ENCODE measurements at regions not wholly inside any gene's neighbourhood (a gene's known extent, or its start where the extent isn't known, plus 50 kb on each side); places are given as distances from the start of the nearest gene placed in this dataset.
"Not testable (repeated sequence)": the region's sequence is repeated elsewhere in the genome, so short reads cannot be mapped to it uniquely, and the experiment has no call there.

DNA sequence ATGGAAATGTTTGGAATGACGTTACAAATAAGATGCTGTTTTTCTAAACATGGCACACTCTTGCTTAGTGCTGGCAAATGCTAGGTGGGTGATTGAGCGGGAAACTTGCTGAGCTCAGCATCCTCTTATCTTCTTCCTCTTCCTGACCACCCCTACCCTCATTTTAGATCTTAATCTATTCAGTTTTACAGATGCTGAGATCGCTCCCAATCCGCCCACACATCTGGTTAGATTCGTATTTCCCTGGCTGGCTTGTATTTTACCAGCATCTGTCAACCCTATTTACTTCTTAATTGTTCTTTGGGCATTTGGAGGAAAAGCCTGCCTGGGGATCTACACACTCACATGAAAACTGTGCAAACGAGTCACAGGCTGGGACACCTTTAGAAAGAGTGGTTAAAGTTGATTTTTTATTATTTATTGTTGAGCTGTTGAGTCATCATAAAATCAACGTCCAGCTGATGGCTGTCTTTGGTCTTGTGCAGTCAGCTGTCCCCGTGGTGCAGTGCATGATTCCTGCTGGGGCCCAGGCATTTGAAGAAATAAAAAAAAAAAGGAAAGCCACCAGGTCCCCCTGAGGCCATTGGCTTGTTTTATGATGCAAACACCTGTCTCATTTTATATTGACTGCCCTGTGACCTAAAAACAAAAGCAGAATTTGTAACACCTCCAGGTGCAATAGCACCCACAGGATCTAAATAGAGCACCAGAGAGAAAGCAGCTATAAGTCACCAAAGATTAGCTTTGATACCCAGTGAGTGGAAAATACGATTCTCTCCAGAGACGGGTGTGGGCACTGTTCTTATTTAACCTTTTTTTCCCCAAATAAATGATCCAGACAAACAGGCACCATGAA is 258.6 kb downstream of the HS3ST3B1 start:
- Mint-ChIP-seq H3K27me3 (ENCODE audit: low read depth) (no peaks in the 10 kb centered on the region), H3K36me3 (ENCODE audit: low read depth) (no peaks in the 10 kb centered on the region), H3K9me3 (no peaks in the 10 kb centered on the region), H3K4me3 (no peak overlapping the region), H3K4me1 (ENCODE audit: low read depth) (peaks cover 9% of the 10 kb centered on the region), H3K27ac (no peak overlapping the region)
- no peak for DNase-seq (ENCODE audit: low spot score)

DNA sequence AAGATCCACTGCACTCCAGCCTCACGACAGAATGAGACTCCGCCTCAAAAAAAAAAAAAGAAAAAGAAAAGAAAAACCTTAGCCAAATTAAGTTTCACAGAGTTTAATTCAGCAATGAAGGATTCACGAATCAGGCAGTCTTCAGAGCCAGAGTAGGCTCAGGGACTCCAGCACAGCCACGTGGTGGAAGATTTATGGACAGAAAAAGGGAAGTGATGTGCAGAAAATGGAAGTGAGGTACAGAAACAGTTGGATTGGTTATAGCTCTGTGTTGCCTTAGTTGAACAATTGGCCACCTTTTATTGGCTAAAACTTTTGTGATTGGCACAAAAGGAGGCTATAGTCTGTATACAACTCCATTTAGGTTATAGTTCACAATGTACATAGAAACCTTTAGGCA is 256.6 kb downstream of the HS3ST3B1 start:
- Mint-ChIP-seq H3K36me3 (ENCODE audit: low read depth) (no peaks in the 10 kb centered on the region), H3K4me1 (ENCODE audit: low read depth) (peaks cover 9% of the 10 kb centered on the region), H3K4me3 (no peak overlapping the region), H3K27ac (no peak overlapping the region), H3K9me3 (no peaks in the 10 kb centered on the region), H3K27me3 (ENCODE audit: low read depth) (no peaks in the 10 kb centered on the region)
- DNase-seq (ENCODE audit: low spot score): no peak

DNA sequence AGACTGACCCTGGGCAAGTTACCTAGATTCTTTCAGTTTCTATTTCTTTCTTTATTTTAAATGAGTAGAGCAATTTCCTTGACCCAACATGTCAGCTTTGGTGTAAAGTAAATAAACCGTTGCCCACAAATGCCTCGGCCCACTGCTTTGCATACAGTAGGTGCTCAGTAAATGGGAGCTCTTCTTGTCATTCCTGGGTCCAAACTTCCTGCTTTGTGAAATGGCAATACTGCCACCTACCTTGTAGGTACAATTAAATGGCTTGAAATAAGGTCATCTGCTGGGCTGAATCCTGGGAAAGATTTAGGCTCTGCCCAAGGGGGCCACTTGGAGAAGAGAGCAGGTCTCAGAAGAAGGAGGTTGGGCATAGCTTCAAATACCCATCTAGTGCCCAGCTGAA is 253.0 kb downstream of the HS3ST3B1 start:
- H3K9me3 Mint-ChIP-seq: no peaks in the 10 kb centered on the region
- H3K4me1 Mint-ChIP-seq (ENCODE audit: low read depth): no peaks in the 10 kb centered on the region
- DNase-seq (ENCODE audit: low spot score): no peak
- no peaks in the 10 kb centered on the region for H3K27me3 Mint-ChIP-seq (ENCODE audit: low read depth)
- H3K4me3 Mint-ChIP-seq: no peak overlapping the region
- no peak overlapping the region for H3K27ac Mint-ChIP-seq
- no peaks in the 10 kb centered on the region for H3K36me3 Mint-ChIP-seq (ENCODE audit: low read depth)

DNA sequence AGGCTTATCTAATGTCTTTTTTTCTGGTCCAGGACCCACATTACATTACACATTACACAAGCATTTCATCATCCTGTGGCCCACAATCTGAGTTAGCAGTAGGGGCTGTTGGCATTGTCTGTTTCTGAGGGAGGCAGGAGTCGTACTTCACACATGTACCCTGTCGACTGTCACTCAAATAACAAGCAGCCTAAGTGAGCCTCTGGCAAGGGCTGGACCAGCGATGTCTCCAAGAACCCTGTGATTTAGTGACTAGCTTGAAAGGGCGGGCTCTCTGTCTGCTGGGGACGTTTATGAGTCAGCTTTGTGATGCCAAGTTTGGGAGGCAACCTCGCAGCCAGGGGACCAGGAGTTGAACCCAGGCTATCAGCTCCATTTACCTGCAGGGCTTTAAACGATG is 251.4 kb downstream of the HS3ST3B1 start:
- no peaks in the 10 kb centered on the region for H3K27me3 Mint-ChIP-seq (ENCODE audit: low read depth)
- no peak overlapping the region for H3K4me3 Mint-ChIP-seq
- H3K4me1 Mint-ChIP-seq (ENCODE audit: low read depth): no peaks in the 10 kb centered on the region
- no peak for DNase-seq (ENCODE audit: low spot score)
- no peaks in the 10 kb centered on the region for H3K9me3 Mint-ChIP-seq
- no peaks in the 10 kb centered on the region for H3K36me3 Mint-ChIP-seq (ENCODE audit: low read depth)
- H3K27ac Mint-ChIP-seq: no peak overlapping the region

DNA sequence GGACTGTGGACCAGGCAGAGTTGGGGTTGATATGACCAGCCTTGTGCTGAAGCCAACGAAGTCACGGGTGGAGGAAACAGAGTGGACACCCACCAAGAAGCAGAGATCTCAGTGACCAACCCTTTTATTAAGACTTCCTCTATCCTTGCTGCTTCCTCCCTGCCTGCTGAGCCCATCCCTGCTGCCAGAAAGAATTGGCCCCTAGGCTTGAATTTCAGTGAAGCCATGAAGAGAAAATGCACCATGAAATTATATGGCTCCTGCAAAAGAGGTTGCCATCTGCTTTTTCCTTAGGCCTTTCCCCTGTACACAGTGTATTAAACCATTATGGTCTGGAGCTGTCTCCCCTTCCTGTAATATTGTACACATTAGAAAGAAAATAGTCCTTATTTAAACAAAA is 246.7 kb downstream of the HS3ST3B1 start:
- no peaks in the 10 kb centered on the region for H3K9me3 Mint-ChIP-seq
- no peaks in the 10 kb centered on the region for H3K4me1 Mint-ChIP-seq (ENCODE audit: low read depth)
- H3K4me3 Mint-ChIP-seq: no peak overlapping the region
- no peak for DNase-seq (ENCODE audit: low spot score)
- no peaks in the 10 kb centered on the region for H3K27me3 Mint-ChIP-seq (ENCODE audit: low read depth)
- H3K36me3 Mint-ChIP-seq (ENCODE audit: low read depth): no peaks in the 10 kb centered on the region
- no peak overlapping the region for H3K27ac Mint-ChIP-seq

DNA sequence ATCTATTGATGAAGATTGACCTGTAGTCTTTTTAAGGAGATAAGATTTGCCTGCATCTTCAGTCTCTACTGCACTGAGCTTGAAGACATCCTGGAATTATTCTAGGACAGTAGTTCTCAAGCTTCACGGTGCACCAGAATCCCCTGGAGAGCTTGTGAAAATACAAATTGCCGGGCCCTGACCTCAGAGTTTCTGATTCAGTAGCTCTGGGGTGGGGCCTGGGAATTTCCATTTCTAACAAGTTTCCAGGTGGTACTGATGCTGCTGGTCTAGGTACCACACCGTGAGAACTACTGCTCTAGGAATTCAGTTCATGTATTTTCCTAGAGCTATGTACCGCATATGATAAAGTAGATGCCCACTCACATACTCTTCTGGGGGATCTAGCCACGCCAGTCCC is 246.1 kb downstream of the HS3ST3B1 start:
- H3K27ac Mint-ChIP-seq: no peak overlapping the region
- H3K27me3 Mint-ChIP-seq (ENCODE audit: low read depth): no peaks in the 10 kb centered on the region

DNA sequence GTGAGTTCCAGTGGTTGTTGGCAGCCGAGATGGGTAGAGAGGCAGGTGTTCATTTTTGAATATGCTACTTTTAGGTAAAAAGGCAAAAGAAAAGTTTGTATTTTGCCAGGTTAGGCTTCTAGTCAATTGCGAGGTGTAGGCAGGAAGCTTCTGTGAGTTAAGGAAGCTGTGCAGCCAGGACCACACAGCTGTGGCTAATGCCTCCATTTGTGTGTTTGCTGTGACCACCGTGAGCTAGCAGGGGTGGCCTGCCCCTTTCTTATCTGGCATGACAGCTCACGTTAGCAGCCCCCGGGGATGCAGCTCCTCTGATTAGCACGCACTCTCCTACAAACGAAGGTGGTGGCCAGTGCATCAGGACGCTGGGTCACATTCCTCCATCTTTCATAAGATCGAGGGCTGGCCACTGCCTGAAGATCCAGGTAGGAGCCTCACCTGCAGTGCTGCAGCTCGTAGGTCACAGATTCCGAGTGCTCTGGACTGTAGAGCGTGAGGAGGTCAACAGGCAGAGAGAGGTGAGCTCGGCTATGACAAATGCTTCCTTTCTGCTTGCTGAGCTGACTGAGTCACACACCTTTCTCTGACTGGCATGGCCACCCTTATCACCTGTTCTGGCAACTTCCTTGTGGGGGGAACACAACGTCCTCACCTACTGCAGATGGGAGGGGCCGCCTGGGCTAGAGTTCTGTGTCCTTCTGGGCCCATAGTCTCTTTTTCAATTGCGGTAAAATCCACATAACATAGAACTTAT is 244.4 kb downstream of the HS3ST3B1 start:
- no peaks in the 10 kb centered on the region for H3K27me3 Mint-ChIP-seq (ENCODE audit: low read depth)

More for the DNA sequence above, 246.1 kb downstream of the HS3ST3B1 start:
- Mint-ChIP-seq H3K4me3 (no peak overlapping the region), H3K36me3 (ENCODE audit: low read depth) (no peaks in the 10 kb centered on the region), H3K4me1 (ENCODE audit: low read depth) (no peaks in the 10 kb centered on the region), H3K9me3 (no peaks in the 10 kb centered on the region)
- no peak for DNase-seq (ENCODE audit: low spot score)

DNA sequence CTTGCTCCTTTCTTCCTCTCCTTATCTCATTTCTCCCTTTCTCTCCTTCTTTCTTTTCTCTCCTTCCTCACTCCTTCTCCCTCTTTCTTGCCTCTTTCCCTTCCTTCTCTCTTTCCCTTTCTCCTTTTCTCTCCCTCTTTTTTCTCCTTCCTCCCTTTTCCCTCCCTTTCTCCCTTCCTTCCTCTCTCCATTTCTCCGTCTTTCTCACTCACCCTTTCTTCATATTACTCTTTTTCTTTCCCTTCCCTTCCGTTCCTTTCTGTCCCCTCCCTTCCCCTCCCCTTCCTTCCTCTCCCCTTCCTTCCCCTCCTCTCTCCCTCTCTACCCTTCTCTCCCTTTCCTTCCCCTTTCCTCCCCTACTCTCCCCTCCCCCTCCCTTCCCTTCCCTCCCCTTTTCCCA is 240.8 kb downstream of the HS3ST3B1 start:
- Mint-ChIP-seq H3K9me3 (peaks cover 3% of the 10 kb centered on the region), H3K27ac (no peak overlapping the region), H3K4me3 (no peak overlapping the region), H3K4me1 (ENCODE audit: low read depth) (no peaks in the 10 kb centered on the region), H3K36me3 (ENCODE audit: low read depth) (no peaks in the 10 kb centered on the region), H3K27me3 (ENCODE audit: low read depth) (no peaks in the 10 kb centered on the region)
- no peak for DNase-seq (ENCODE audit: low spot score)

More for the DNA sequence above, 244.4 kb downstream of the HS3ST3B1 start:
- H3K9me3 Mint-ChIP-seq: no peaks in the 10 kb centered on the region
- DNase-seq (ENCODE audit: low spot score): no peak
- H3K27ac Mint-ChIP-seq: no peak overlapping the region
- H3K36me3 Mint-ChIP-seq (ENCODE audit: low read depth): no peaks in the 10 kb centered on the region
- H3K4me3 Mint-ChIP-seq: no peak overlapping the region
- no peaks in the 10 kb centered on the region for H3K4me1 Mint-ChIP-seq (ENCODE audit: low read depth)

DNA sequence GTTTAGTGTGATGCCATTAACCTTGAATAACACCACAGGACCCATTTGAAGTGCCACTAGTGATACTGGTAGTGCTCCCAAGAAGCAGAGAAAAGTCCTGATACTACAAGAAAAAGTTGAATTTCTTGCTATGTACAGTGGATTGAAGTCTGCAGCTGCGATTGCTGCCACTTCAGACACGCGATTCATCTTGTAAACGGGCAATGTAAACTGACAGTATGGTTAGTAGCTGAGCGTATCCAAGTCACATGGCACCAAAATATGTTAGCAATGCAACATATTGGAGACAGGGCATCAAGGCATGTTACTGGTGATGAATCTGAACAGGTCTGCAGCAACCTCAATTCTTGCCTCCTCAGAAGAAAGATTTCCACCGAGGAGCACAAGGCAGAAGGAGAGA is 238.9 kb downstream of the HS3ST3B1 start:
- H3K4me3 Mint-ChIP-seq: no peak overlapping the region
- H3K27me3 Mint-ChIP-seq (ENCODE audit: low read depth): no peaks in the 10 kb centered on the region
- no peak overlapping the region for H3K27ac Mint-ChIP-seq
- H3K36me3 Mint-ChIP-seq (ENCODE audit: low read depth): no peaks in the 10 kb centered on the region
- H3K9me3 Mint-ChIP-seq: peaks cover 3% of the 10 kb centered on the region
- DNase-seq (ENCODE audit: low spot score): no peak
- no peaks in the 10 kb centered on the region for H3K4me1 Mint-ChIP-seq (ENCODE audit: low read depth)

DNA sequence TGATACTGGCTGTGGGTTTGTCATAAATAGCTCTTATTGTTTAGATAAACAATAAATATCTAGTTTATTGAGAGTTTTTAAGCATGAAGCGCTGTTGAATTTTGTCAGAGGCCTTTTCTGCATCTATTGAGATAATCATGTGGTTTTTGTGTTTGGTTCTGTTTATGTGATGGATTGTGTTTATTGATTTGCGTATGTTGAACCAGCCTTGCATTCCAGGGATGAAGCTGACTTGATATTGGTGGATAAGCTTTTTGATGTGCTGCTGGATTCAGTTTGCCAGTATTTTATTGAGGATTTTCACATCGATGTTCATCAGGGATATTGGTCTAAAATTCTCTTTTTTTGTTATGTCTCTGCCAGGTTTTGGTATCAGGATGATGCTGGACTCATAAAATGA is 231.4 kb downstream of the HS3ST3B1 start:
- peaks cover 23% of the 10 kb centered on the region for H3K9me3 Mint-ChIP-seq
- DNase-seq (ENCODE audit: low spot score); H3K27ac Mint-ChIP-seq; H3K4me3 Mint-ChIP-seq; H3K27me3 Mint-ChIP-seq (ENCODE audit: low read depth); H3K4me1 Mint-ChIP-seq (ENCODE audit: low read depth); H3K36me3 Mint-ChIP-seq (ENCODE audit: low read depth): not testable (repeated sequence)

DNA sequence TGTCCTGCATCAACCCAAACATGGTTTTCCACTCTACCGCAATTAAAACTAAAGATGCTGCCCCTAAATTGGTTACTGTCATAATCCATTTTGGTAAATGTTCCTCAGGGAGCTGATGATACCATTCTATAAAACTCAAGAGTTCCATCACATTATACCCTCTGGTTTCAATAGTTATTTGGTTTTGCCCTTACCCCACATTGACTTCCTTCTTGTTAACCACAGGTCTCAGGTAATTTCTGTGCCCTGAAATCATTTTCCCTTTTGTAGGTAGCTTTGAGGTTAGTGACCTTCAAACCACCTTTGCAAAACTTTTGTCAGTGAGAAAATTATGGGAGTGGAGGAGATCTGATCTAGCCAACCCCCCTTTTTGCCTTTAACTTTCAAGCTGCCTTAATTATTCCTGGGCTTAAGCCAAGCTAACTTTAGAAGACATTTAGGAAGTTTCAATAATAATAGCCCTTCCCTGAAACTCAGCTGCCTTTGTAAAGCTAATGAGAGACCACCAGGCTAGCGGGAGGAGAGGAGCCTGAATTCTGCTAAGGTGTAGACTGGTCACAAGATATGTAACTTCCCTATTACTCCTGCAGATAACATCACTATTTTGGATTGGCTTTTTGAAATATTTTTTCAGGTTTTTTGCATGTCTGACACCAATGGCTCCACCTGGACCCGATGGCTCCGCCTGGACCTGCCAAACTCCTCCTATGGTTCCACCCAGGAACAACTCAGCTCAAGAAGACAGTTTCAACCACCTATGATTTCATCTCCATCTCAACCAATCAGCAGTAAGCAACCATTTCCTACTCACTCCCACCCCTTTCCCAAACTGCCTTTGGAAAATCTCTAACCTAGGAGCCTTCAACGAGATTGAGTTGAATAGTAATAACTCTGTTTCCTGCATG is 224.9 kb downstream of the HS3ST3B1 start:
- Mint-ChIP-seq H3K27ac (no peak overlapping the region), H3K27me3 (ENCODE audit: low read depth) (no peaks in the 10 kb centered on the region), H3K36me3 (ENCODE audit: low read depth) (no peaks in the 10 kb centered on the region), H3K4me3 (no peak overlapping the region), H3K9me3 (no peaks in the 10 kb centered on the region), H3K4me1 (ENCODE audit: low read depth) (peaks cover 3% of the 10 kb centered on the region)
- DNase-seq (ENCODE audit: low spot score): no peak

DNA sequence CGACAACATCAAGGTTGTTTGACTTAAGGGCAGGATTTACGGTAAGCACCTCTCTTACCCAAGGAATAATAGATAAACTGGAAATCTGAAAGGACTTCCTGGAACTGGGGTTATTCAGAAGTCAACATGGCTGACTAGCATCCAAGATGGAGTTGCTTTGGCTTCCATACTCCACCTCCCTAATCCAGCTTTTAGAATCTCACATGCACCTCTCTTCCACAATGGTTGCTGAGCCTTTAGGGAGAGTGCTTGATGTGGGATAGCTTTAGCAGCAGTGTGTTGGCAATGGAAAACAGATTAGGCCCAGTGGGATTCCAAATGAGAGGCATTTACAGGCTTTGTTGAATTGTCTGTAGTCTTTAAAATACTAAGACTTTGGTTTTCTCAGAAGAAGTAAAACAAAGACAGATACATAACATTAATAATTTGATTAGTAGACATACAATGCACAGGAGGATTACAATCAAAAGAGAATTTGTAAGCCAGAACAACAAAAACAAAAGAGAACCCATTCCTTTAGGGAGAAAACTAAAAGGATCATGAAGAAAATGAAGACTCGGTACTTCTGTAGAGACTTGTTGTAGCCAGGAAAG is 222.0 kb downstream of the HS3ST3B1 start:
- Mint-ChIP-seq H3K9me3 (no peaks in the 10 kb centered on the region), H3K4me1 (ENCODE audit: low read depth) (peaks cover 3% of the 10 kb centered on the region), H3K4me3 (no peak overlapping the region), H3K27ac (no peak overlapping the region), H3K36me3 (ENCODE audit: low read depth) (no peaks in the 10 kb centered on the region), H3K27me3 (ENCODE audit: low read depth) (no peaks in the 10 kb centered on the region)
- no peak for DNase-seq (ENCODE audit: low spot score)

DNA sequence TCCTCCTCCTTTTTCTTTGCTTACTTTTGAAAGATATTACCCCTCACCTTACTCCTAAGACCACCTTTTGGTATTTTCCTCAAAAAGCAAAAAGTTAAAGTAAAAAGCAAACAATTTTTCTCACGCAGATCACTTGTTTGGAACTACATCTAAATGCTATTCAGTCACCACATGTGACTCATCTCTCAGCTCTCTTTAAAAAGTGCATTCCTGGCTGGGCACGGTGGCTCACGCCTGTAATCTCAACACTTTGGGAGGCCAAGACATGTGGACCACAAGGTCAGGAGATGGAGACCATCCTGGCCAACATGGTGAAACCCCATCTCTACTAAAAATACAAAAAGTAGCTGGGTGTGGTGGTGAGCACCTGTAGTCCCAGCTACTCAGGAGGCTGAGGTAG is 218.0 kb downstream of the HS3ST3B1 start:
- DNase-seq (ENCODE audit: low spot score); H3K9me3 Mint-ChIP-seq; H3K27ac Mint-ChIP-seq; H3K27me3 Mint-ChIP-seq (ENCODE audit: low read depth); H3K4me3 Mint-ChIP-seq; H3K4me1 Mint-ChIP-seq (ENCODE audit: low read depth); H3K36me3 Mint-ChIP-seq (ENCODE audit: low read depth): not testable (repeated sequence)

All from T-helper 2 cell treated with Interferon-gamma antibody and Interleukin-4, amounts not matched to agents 5 μg/mL and 100 μg/mL, for 36 hours (primary cell).